GM23338 (cell line): ENCODE measurements at regions not wholly inside any gene's neighbourhood (a gene's known extent, or its start where the extent isn't known, plus 50 kb on each side); places are given as distances from the start of the nearest gene placed in this dataset.

Experiments used
- ATAC-seq: fragments of 200-7000 bp; cut with Tn5 transposase; 3 replicates; pipeline ENCODE4 v1.9.1; 2020
- DNase-seq: peaks from one replicate; pipeline ENCODE4 v3.0.0-alpha.2; 2015; ENCODE audit warnings: low spot score
- H2AFZ ChIP-seq: fragments of 200-600 bp; sonication (generic); 2 replicates; pipeline ENCODE4 v1.8.0; 2016; ENCODE audit warnings: antibody characterized with exemption, mild to moderate bottlenecking, moderate library complexity
- H3F3A ChIP-seq: fragments of 200-600 bp; sonication (generic); replicated peaks from 2 replicates; pipeline ENCODE4 v1.8.0; 2017; ENCODE audit warnings: antibody characterized with exemption, mixed run types, low read depth
- H3K27ac ChIP-seq: fragments of 200-600 bp; sonication (generic); 2 replicates; pipeline ENCODE4 v1.6.1; 2016; ENCODE audit warnings: low read depth
- H3K27me3 ChIP-seq: fragments of 200-600 bp; sonication (generic); 2 replicates; pipeline ENCODE4 v1.8.0; 2016; ENCODE audit warnings: mild to moderate bottlenecking, mixed run types, moderate library complexity; ENCODE audit not compliant: insufficient read depth
- H3K36me3 ChIP-seq: fragments of 200-600 bp; sonication (generic); 2 replicates; pipeline ENCODE4 v1.8.0; 2016; ENCODE audit warnings: mild to moderate bottlenecking; ENCODE audit not compliant: insufficient read depth
- H3K4me1 ChIP-seq: fragments of 200-600 bp; sonication (generic); 2 replicates; pipeline ENCODE4 v1.8.0; 2016; ENCODE audit warnings: mild to moderate bottlenecking, moderate library complexity; ENCODE audit not compliant: insufficient read depth
- H3K4me2 ChIP-seq: fragments of 200-600 bp; sonication (generic); 2 replicates; pipeline ENCODE4 v1.7.1; 2017; ENCODE audit warnings: mixed run types
- H3K4me3 ChIP-seq: fragments of 200-600 bp; sonication (generic); 2 replicates; pipeline ENCODE4 v1.6.1; 2016; ENCODE audit warnings: mixed run types
- H3K79me2 ChIP-seq: fragments of 200-600 bp; sonication (generic); replicated peaks from 2 replicates; pipeline ENCODE4 v1.8.0; 2017; ENCODE audit warnings: mild to moderate bottlenecking; ENCODE audit not compliant: insufficient read depth
- H3K9me2 ChIP-seq: fragments of 200-600 bp; sonication (generic); 2 replicates; pipeline ENCODE4 v1.8.0; 2017; ENCODE audit not compliant: insufficient read depth
- H4K20me1 ChIP-seq: fragments of 200-600 bp; sonication (generic); replicated peaks from 2 replicates; pipeline ENCODE4 v1.8.0; 2017; ENCODE audit warnings: mild to moderate bottlenecking; ENCODE audit not compliant: insufficient read depth
- H3K27ac Mint-ChIP-seq: 2 replicates; pipeline ENCODE4 v1.8.0; 2020; ENCODE audit warnings: inconsistent platforms, mild to moderate bottlenecking, moderate library complexity, mixed read lengths
- H3K27me3 Mint-ChIP-seq: 3 replicates; pipeline ENCODE4 v1.8.0; 2022; ENCODE audit warnings: low read depth, mild to moderate bottlenecking, moderate library complexity, mixed read lengths, inconsistent platforms; ENCODE audit not compliant: insufficient read depth, poor library complexity
- H3K36me3 Mint-ChIP-seq: 3 replicates; pipeline ENCODE4 v1.8.0; 2021; ENCODE audit warnings: low read depth, mild to moderate bottlenecking, inconsistent platforms, moderate library complexity, mixed read lengths
- H3K4me1 Mint-ChIP-seq: 3 replicates; pipeline ENCODE4 v1.8.0; 2020; ENCODE audit warnings: mild to moderate bottlenecking, inconsistent platforms, mixed read lengths
- H3K4me3 Mint-ChIP-seq: 3 replicates; pipeline ENCODE4 v1.8.0; 2021; ENCODE audit warnings: moderate library complexity, mild to moderate bottlenecking, inconsistent platforms, mixed read lengths
- H3K9me3 Mint-ChIP-seq: 3 replicates; pipeline ENCODE4 v1.8.0; 2020; ENCODE audit warnings: moderate library complexity, mild to moderate bottlenecking, inconsistent platforms, mixed read lengths
- CREB1 ChIP-seq: fragments of 250-450 bp; sonication (Bioruptor Pico); IDR thresholded peaks from 2 replicates; pipeline ENCODE4 v1.5.0; 2020; ENCODE audit warnings: low read depth, mild to moderate bottlenecking, moderate library complexity
- EZH2 ChIP-seq: fragments of 200-600 bp; sonication (generic); IDR thresholded peaks from one replicate; pipeline ENCODE4 v1.8.0; 2017; ENCODE audit warnings: antibody characterized with exemption, mild to moderate bottlenecking, low read depth; ENCODE audit not compliant: unreplicated experiment
- EZH2phosphoT487 ChIP-seq: fragments of 200-600 bp; sonication (generic); IDR thresholded peaks from one replicate; pipeline ENCODE4 v1.8.1; 2018; ENCODE audit warnings: antibody characterized with exemption; ENCODE audit not compliant: unreplicated experiment
- NANOG ChIP-seq: IDR thresholded peaks from 2 replicates; pipeline ENCODE4 v1.6.1; 2016; ENCODE audit warnings: antibody characterized with exemption, borderline replicate concordance
- STAT1 ChIP-seq: IDR thresholded peaks from one replicate; pipeline ENCODE4 v1.6.1; 2016; ENCODE audit warnings: antibody characterized with exemption; ENCODE audit not compliant: unreplicated experiment
- ZNF114 ChIP-seq: fragments of 250-450 bp; sonication (Bioruptor Pico); IDR thresholded peaks from 2 replicates; pipeline ENCODE4 v1.5.0; 2020; ENCODE audit warnings: mild to moderate bottlenecking, moderate library complexity
- ZNF331 ChIP-seq: fragments of 250-450 bp; sonication (Bioruptor Pico); IDR thresholded peaks from 2 replicates; pipeline ENCODE4 v1.5.0; 2020; ENCODE audit warnings: low read depth, mild to moderate bottlenecking, moderate library complexity
- TF ChIP-seq, protein P1 (sequence below): IDR thresholded peaks from one replicate; pipeline ENCODE4 v1.6.1; 2018; ENCODE audit warnings: antibody characterized with exemption; ENCODE audit not compliant: unreplicated experiment
- TF ChIP-seq, protein P2 (sequence below), 2 experiments: fragments of 200-600 bp in 1 of 2; sonication (generic) in 1 of 2; conservative IDR thresholded peaks; 2 replicates each; pipeline versions ENCODE4 v1.5.1 to v1.6.1; 2016 to 2017; ENCODE audit warnings: antibody characterized with exemption in 2 of 2, low read depth in 2 of 2, mild to moderate bottlenecking in 2 of 2, moderate library complexity in 1 of 2
- TF ChIP-seq, protein P3 (sequence below): fragments of 250-450 bp; sonication (Bioruptor Pico); IDR thresholded peaks from 2 replicates; pipeline ENCODE4 v1.5.0; 2020; ENCODE audit warnings: mild to moderate bottlenecking, moderate library complexity

DNA sequence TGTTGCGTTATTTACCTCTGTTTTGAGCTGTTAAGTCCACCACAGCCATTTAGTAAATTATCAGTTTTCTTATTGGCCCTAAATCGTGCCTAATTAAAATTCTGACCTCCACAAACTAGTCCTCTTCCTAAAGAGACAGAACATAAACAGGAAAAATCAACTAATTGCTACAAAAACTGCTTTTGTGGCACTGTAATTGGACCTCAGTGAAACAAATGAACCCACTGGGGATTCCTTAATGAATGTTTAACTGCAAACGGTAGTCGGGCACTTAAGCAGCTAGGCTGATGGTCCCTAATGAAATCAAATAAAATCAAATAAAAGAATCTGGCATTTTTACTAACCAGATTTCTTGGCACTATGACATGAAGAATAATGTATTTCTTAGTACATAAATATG, 513.4 kb upstream of the SLC35B3 start (continued):
- no peak for TF ChIP-seq EZH2phosphoT487
- no peak for TF ChIP-seq STAT1
- TF ChIP-seq, protein P1, sequence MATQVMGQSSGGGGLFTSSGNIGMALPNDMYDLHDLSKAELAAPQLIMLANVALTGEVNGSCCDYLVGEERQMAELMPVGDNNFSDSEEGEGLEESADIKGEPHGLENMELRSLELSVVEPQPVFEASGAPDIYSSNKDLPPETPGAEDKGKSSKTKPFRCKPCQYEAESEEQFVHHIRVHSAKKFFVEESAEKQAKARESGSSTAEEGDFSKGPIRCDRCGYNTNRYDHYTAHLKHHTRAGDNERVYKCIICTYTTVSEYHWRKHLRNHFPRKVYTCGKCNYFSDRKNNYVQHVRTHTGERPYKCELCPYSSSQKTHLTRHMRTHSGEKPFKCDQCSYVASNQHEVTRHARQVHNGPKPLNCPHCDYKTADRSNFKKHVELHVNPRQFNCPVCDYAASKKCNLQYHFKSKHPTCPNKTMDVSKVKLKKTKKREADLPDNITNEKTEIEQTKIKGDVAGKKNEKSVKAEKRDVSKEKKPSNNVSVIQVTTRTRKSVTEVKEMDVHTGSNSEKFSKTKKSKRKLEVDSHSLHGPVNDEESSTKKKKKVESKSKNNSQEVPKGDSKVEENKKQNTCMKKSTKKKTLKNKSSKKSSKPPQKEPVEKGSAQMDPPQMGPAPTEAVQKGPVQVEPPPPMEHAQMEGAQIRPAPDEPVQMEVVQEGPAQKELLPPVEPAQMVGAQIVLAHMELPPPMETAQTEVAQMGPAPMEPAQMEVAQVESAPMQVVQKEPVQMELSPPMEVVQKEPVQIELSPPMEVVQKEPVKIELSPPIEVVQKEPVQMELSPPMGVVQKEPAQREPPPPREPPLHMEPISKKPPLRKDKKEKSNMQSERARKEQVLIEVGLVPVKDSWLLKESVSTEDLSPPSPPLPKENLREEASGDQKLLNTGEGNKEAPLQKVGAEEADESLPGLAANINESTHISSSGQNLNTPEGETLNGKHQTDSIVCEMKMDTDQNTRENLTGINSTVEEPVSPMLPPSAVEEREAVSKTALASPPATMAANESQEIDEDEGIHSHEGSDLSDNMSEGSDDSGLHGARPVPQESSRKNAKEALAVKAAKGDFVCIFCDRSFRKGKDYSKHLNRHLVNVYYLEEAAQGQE: no peak
- TF ChIP-seq ZNF114 (CRISPR knock-in tag): no peak
- TF ChIP-seq, protein P2, sequence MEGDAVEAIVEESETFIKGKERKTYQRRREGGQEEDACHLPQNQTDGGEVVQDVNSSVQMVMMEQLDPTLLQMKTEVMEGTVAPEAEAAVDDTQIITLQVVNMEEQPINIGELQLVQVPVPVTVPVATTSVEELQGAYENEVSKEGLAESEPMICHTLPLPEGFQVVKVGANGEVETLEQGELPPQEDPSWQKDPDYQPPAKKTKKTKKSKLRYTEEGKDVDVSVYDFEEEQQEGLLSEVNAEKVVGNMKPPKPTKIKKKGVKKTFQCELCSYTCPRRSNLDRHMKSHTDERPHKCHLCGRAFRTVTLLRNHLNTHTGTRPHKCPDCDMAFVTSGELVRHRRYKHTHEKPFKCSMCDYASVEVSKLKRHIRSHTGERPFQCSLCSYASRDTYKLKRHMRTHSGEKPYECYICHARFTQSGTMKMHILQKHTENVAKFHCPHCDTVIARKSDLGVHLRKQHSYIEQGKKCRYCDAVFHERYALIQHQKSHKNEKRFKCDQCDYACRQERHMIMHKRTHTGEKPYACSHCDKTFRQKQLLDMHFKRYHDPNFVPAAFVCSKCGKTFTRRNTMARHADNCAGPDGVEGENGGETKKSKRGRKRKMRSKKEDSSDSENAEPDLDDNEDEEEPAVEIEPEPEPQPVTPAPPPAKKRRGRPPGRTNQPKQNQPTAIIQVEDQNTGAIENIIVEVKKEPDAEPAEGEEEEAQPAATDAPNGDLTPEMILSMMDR (conservative IDR thresholded peaks at IDR 0.05; ENCODE audit: low read depth in 2 of 2): no peak
- TF ChIP-seq EZH2: no peak
- TF ChIP-seq NANOG: no peak
- TF ChIP-seq CREB1 (CRISPR knock-in tag): no peak

DNA sequence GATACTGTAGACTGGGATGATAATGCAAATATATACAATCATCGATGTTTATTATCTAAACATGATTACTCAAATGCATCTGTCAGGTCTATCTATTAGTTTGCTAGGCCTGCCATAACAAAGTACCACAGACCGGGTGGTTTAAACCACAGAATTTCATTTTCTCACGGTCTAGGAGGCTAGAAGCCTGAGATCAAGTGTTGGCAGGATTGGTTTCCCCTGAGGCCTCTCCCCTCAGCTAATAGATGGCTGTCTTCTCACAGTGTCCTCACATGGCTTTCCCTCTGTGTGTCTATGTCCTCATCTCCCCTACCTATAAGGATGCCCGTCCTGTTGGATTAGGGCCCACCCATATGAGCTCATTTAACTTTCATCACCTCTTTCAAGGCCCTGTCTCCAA, 512.6 kb upstream of the SLC35B3 start:
- no peaks in the 10 kb centered on the region for H3K9me3 Mint-ChIP-seq
- H3K4me1 Mint-ChIP-seq: peaks cover 12% of the 10 kb centered on the region; the same call in 2 of the 3 replicates
- H3K27ac Mint-ChIP-seq: no peak overlapping the region
- Histone ChIP-seq H3K27me3 (no peaks in the 10 kb centered on the region), H3K9me2 (no peaks in the 10 kb centered on the region), H2AFZ (no peak overlapping the region), H3K79me2 (no peaks in the 10 kb centered on the region), H3K36me3 (no peaks in the 10 kb centered on the region), H3K27ac (no peak overlapping the region), H4K20me1 (no peaks in the 10 kb centered on the region), H3F3A (no peaks in the 10 kb centered on the region), H3K4me1 (peaks cover 7% of the 10 kb centered on the region), H3K4me3 (no peak overlapping the region), H3K4me2 (no peak overlapping the region)
- peaks cover 1% of the 10 kb centered on the region for H3K27me3 Mint-ChIP-seq
- ATAC-seq: no peak
- no peak for TF ChIP-seq ZNF331 (CRISPR knock-in tag)
- TF ChIP-seq CREB1 (CRISPR knock-in tag): no peak
- no peak for DNase-seq
- no peaks in the 10 kb centered on the region for H3K36me3 Mint-ChIP-seq
- no peak overlapping the region for H3K4me3 Mint-ChIP-seq

DNA sequence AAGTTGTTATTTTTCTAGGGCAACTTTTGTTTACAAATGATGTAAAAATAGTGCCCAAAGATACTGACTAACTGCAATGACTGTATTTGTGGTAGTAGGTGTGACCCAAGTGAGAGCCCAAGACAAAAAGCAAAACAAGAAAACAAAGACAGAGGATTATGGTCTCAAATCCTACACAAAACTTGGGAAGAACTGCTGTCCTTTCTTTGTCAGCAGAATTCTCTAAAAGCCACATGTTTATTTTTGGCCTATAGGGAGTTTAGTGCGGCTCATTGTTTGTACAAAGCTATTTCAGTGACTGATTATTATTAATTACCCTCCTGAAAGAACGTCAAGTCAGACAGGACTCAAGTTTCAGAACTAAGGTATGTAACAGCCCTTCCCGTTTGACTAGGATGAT, 509.2 kb upstream of the SLC35B3 start:
- Histone ChIP-seq H3K4me3 (no peak overlapping the region), H3K79me2 (no peaks in the 10 kb centered on the region), H3K27ac (no peak overlapping the region), H3K4me1 (no peaks in the 10 kb centered on the region), H3K9me2 (no peaks in the 10 kb centered on the region), H3F3A (no peaks in the 10 kb centered on the region), H4K20me1 (no peaks in the 10 kb centered on the region), H3K36me3 (no peaks in the 10 kb centered on the region), H3K4me2 (no peak overlapping the region), H3K27me3 (no peaks in the 10 kb centered on the region), H2AFZ (peak overlapping the region; percentile 53; the same call in 1 of the 2 replicates)
- no peak overlapping the region for H3K4me3 Mint-ChIP-seq
- H3K9me3 Mint-ChIP-seq: no peaks in the 10 kb centered on the region
- no peak overlapping the region for H3K27ac Mint-ChIP-seq
- peaks cover 1% of the 10 kb centered on the region for H3K27me3 Mint-ChIP-seq
- H3K4me1 Mint-ChIP-seq: peaks cover 6% of the 10 kb centered on the region; the same call in 2 of the 3 replicates
- no peak for ATAC-seq
- no peak for DNase-seq
- H3K36me3 Mint-ChIP-seq: no peaks in the 10 kb centered on the region
- no peak for TF ChIP-seq NANOG
- TF ChIP-seq, protein P3, sequence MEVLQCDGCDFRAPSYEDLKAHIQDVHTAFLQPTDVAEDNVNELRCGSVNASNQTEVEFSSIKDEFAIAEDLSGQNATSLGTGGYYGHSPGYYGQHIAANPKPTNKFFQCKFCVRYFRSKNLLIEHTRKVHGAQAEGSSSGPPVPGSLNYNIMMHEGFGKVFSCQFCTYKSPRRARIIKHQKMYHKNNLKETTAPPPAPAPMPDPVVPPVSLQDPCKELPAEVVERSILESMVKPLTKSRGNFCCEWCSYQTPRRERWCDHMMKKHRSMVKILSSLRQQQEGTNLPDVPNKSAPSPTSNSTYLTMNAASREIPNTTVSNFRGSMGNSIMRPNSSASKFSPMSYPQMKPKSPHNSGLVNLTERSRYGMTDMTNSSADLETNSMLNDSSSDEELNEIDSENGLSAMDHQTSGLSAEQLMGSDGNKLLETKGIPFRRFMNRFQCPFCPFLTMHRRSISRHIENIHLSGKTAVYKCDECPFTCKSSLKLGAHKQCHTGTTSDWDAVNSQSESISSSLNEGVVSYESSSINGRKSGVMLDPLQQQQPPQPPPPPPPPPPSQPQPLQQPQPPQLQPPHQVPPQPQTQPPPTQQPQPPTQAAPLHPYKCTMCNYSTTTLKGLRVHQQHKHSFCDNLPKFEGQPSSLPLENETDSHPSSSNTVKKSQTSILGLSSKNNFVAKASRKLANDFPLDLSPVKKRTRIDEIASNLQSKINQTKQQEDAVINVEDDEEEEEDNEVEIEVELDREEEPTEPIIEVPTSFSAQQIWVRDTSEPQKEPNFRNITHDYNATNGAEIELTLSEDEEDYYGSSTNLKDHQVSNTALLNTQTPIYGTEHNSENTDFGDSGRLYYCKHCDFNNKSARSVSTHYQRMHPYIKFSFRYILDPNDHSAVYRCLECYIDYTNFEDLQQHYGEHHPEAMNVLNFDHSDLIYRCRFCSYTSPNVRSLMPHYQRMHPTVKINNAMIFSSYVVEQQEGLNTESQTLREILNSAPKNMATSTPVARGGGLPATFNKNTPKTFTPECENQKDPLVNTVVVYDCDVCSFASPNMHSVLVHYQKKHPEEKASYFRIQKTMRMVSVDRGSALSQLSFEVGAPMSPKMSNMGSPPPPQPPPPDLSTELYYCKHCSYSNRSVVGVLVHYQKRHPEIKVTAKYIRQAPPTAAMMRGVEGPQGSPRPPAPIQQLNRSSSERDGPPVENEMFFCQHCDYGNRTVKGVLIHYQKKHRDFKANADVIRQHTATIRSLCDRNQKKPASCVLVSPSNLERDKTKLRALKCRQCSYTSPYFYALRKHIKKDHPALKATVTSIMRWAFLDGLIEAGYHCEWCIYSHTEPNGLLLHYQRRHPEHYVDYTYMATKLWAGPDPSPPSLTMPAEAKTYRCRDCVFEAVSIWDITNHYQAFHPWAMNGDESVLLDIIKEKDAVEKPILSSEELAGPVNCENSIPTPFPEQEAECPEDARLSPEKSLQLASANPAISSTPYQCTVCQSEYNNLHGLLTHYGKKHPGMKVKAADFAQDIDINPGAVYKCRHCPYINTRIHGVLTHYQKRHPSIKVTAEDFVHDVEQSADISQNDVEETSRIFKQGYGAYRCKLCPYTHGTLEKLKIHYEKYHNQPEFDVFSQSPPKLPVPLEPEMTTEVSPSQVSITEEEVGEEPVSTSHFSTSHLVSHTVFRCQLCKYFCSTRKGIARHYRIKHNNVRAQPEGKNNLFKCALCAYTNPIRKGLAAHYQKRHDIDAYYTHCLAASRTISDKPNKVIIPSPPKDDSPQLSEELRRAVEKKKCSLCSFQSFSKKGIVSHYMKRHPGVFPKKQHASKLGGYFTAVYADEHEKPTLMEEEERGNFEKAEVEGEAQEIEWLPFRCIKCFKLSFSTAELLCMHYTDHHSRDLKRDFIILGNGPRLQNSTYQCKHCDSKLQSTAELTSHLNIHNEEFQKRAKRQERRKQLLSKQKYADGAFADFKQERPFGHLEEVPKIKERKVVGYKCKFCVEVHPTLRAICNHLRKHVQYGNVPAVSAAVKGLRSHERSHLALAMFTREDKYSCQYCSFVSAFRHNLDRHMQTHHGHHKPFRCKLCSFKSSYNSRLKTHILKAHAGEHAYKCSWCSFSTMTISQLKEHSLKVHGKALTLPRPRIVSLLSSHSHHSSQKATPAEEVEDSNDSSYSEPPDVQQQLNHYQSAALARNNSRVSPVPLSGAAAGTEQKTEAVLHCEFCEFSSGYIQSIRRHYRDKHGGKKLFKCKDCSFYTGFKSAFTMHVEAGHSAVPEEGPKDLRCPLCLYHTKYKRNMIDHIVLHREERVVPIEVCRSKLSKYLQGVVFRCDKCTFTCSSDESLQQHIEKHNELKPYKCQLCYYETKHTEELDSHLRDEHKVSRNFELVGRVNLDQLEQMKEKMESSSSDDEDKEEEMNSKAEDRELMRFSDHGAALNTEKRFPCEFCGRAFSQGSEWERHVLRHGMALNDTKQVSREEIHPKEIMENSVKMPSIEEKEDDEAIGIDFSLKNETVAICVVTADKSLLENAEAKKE (CRISPR knock-in tag): no peak
